Astrocyte of the spinal cord (primary cell): ENCODE measurements at regions not wholly inside any gene's neighbourhood (a gene's known extent, or its start where the extent isn't known, plus 50 kb on each side); places are given as distances from the start of the nearest gene placed in this dataset.

Experiments
- DNase-seq: peaks from one replicate; pipeline ENCODE4 v3.0.0; 2011; ENCODE audit warnings: low read depth, low spot score
- H3K4me3 ChIP-seq: 2 replicates; pipeline ENCODE4 v1.5.1; 2011; ENCODE audit warnings: low read depth, mild to moderate bottlenecking, low read length, moderate library complexity
- in situ Hi-C: cut with HindIII; loops from 2 replicates; pipeline ENCODE4 v1.10.0; 2017; ENCODE audit warnings: low sequenced_read_pairs
- TF ChIP-seq, protein P1 (sequence below): IDR thresholded peaks from 2 replicates; pipeline ENCODE4 v1.5.1; 2012; ENCODE audit warnings: low read depth, mild to moderate bottlenecking, low read length, inconsistent platforms

DNA sequence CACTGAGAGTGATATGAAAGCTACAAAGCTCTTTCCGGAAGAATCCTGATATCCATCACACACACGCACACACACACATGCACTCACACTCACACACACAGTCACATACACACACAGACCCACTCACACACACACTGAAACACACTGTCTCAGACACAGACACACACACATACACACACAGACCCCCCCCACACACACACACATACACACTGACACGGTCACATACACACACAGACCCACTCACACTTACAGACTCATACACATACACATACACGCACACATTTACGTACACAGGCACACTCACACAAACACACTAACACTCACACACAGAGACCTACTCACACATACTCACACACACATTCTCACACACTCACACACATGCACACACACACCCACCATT, 58.6 kb downstream of the LIG4 start:
- no peak for DNase-seq
- H3K4me3 ChIP-seq, result no peak overlapping the region
- in situ Hi-C loops, result no loop called here
- TF ChIP-seq, protein P1, sequence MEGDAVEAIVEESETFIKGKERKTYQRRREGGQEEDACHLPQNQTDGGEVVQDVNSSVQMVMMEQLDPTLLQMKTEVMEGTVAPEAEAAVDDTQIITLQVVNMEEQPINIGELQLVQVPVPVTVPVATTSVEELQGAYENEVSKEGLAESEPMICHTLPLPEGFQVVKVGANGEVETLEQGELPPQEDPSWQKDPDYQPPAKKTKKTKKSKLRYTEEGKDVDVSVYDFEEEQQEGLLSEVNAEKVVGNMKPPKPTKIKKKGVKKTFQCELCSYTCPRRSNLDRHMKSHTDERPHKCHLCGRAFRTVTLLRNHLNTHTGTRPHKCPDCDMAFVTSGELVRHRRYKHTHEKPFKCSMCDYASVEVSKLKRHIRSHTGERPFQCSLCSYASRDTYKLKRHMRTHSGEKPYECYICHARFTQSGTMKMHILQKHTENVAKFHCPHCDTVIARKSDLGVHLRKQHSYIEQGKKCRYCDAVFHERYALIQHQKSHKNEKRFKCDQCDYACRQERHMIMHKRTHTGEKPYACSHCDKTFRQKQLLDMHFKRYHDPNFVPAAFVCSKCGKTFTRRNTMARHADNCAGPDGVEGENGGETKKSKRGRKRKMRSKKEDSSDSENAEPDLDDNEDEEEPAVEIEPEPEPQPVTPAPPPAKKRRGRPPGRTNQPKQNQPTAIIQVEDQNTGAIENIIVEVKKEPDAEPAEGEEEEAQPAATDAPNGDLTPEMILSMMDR, result no peak

DNA sequence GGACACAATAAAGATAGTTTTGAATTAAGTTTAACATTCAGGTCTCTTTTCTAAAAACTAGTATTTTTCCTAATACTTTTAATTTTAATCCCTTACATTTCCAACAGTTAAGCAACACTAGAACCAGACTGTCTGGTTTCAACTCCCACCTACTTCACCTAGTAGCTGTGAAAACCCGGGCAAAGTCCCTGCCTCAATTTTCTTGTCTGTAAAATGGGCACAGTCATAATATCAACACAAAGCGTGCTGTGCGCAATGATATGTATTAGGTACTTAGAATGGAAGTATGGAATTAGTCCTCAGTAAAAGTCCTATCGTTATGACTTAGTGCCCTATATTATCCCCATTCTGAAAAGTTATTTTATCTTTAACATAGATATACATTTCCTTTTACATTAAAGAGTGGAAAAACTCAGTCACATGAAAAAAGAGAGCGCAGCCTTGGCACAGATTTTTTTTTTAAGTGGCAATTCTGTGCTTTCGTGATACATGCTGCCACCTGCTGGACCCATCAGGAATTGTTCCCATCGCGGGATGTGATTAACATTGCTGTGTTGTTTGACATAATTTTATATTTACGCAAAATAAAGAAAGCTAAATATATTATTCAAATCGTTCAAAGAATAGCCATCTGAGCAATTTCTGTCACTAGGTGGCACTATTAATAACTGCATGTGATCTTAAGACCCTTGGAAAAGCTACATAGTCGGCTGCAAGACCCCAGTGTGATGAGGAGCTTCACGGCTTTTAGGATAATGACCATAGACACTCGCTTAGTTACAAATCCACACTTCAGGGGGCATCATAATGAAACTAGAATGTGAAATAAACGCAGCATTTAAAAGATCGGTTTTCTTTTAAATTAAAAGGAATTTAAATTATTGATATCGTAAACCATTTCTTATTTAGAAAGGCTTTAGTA, 59.9 kb downstream of the LIG4 start:
- DNase-seq, result peak; percentile 59
- TF ChIP-seq, protein P1, result peak; percentile 79
- in situ Hi-C loops, result no loop called here
- no peak overlapping the region for H3K4me3 ChIP-seq

DNA sequence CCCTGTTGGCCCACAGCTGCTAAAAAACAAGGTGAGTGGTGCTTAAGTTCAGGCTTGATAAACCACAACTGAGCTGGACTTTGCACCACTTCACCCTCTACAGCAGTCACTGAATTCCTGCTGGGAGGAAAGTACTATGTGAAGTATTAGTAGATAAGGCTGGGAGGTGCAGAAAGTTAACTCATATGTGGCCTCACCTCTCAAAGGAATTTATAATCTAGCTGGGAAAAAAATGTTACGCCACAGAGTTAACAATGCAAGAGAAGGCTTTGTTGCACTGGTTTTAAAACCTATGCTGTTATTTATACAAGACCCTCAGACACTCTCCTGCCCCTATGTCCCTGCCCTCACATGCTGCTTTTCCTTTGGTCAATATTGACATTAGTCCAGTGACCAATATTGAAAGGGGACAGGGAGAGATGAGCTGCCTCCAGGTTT, 60.9 kb downstream of the LIG4 start:
- no peak overlapping the region for H3K4me3 ChIP-seq
- in situ Hi-C loops, result no loop called here
- DNase-seq, result no peak
- TF ChIP-seq, protein P1, result no peak

DNA sequence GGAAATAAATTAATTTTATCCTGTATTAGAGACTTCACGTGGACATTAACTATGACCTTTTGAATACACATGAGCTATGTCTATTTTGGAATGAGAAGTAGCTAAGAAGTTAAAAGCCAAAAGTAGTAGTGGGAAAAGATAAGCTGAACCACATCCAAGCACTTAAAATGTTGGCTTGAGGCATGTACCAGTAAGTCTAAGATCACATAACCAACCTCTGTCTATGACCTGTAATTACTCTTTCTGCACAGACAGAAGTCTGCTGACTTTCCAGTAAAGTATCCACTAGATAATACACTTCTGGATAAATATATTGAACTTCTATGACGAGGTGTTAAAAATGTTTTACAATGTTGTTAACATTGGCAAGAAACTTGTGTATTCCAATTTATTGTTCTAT, 68.7 kb downstream of the LIG4 start:
- DNase-seq, result no peak
- in situ Hi-C loops, result no loop called here
- H3K4me3 ChIP-seq, result no peak overlapping the region
- TF ChIP-seq, protein P1, result no peak

DNA sequence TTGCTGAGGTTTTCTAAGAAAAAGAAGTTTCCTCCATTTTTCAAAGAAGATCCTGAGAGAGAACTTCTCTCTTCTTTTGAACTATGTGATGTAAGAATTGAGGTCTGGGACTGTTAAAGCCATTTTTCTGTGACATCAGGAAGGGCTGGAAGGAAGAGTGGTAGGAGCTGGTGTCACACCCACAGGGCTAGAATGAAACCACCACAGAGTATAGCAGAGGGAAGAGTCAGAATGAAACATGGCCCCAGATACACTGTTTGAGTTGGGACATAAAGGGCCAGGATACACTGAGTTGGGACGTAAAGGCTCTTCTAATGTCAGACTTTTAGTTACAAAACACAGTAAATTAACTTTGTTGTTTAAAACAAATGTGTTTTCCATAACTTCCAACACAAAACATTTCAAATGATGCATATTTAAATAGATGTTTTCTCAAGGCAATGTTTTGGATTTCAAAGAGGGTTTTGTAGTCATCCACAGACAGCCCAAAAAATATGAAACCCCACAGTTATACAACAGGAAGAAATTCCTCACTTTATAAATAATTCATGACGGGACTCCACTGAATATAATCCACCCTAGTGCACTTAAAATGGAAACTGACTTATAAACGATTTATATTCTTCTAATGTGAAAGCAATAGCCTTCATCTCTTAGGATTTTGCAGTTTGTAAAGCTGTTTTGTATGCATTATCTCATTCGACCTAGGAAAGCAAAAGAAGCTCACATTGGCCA, 72.5 kb downstream of the LIG4 start:
- in situ Hi-C loops, result no loop called here
- no peak for DNase-seq
- no peak overlapping the region for H3K4me3 ChIP-seq
- TF ChIP-seq, protein P1, result no peak

DNA sequence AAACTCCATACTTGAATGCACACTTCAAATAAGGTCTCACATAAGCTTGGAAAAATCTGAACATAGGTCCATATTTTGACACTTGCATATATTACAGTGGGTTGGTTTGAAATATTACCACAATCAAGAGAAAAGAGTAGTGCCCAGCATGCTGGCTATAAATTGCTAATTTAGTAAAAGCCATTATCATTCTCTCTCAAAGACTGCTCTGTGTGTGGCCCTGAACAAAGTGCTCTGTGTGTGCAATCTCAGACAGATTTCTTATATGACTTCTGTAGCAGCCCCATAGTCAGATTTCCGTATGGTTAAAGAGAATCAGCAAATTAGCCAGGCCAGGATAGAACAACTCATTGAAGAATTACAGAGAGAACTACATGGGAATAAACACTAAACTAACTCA, 78.2 kb downstream of the LIG4 start:
- in situ Hi-C loops, result no loop called here
- H3K4me3 ChIP-seq, result no peak overlapping the region
- TF ChIP-seq, protein P1, result no peak
- DNase-seq, result no peak
